H1 (cell line): ENCODE measurements at regions not wholly inside any gene's neighbourhood (a gene's known extent, or its start where the extent isn't known, plus 50 kb on each side); places are given as distances from the start of the nearest gene placed in this dataset.

Source experiments
- CTCF ChIA-PET: fragments of 300-600 bp; sonication (Branson Sonifier 250); formaldehyde crosslinking; loops from one replicate; lab custom pipeline; 2021; ENCODE audit not compliant: partially characterized antibody; lab: Charles Lee
- POLR2A ChIA-PET: fragments of 300-600 bp; sonication (Branson Sonifier 250); formaldehyde crosslinking; loops from one replicate; lab custom pipeline; 2021; ENCODE audit warnings: inconsistent platforms; ENCODE audit not compliant: partially characterized antibody; lab: Charles Lee
- DNase-seq, 2 experiments: peaks; one replicate each; pipeline versions ENCODE4 v3.0.0 to v3.0.0-alpha.2; 2010 to 2022; ENCODE audit warnings: low spot score in 2 of 2, low read depth in 1 of 2, mixed read lengths in 1 of 2
- FAIRE-seq: peaks from 2 replicates; lab custom pipeline; 2011; peaks lifted over from hg19 to GRCh38; lab: Jason Lieb, UNC
- H2AFZ ChIP-seq: 2 replicates; pipeline ENCODE4 v1.8.1; 2012; ENCODE audit warnings: low read length, inconsistent platforms
- H2AK5ac ChIP-seq: 2 replicates; pipeline ENCODE4 v1.6.1; 2013; ENCODE audit warnings: low read depth, low read length
- H2BK120ac ChIP-seq: replicated peaks from 2 replicates; pipeline ENCODE3; 2013; ENCODE audit warnings: low read depth, low read length, inconsistent platforms
- H2BK12ac ChIP-seq: 2 replicates; pipeline ENCODE4 v1.6.1; 2013; ENCODE audit warnings: low read depth, low read length
- H2BK15ac ChIP-seq: 2 replicates; pipeline ENCODE4 v1.6.1; 2013; ENCODE audit warnings: low read length
- H2BK20ac ChIP-seq: 2 replicates; pipeline ENCODE4 v1.6.1; 2013; ENCODE audit warnings: low read length
- H2BK5ac ChIP-seq: 2 replicates; pipeline ENCODE4 v1.6.1; 2013; ENCODE audit warnings: low read depth, low read length
- H3K14ac ChIP-seq: 2 replicates; pipeline ENCODE4 v1.6.1; 2013; ENCODE audit warnings: inconsistent platforms; ENCODE audit not compliant: insufficient read length
- H3K18ac ChIP-seq: 2 replicates; pipeline ENCODE4 v1.6.1; 2013; ENCODE audit warnings: low read length; ENCODE audit errors: extremely low read depth
- H3K23ac ChIP-seq: 2 replicates; pipeline ENCODE4 v1.6.1; 2013; ENCODE audit warnings: inconsistent platforms; ENCODE audit not compliant: insufficient read length
- H3K23me2 ChIP-seq: 2 replicates; pipeline ENCODE4 v1.6.1; 2013; ENCODE audit warnings: low read depth, low read length
- H3K27ac ChIP-seq: 2 replicates; pipeline ENCODE4 v1.6.1; 2011; ENCODE audit warnings: low read depth, low read length, inconsistent platforms
- H3K27me3 ChIP-seq, 4 experiments: replicated peaks in 1 of 4; 1 replicate in 1 of 4; 2 replicates in 3 of 4; pipeline versions ENCODE4 v1.6.1 to v1.8.1; 2011 to 2013; ENCODE audit warnings: low read length in 3 of 4, mild to moderate bottlenecking in 3 of 4, inconsistent platforms in 2 of 4, mixed read lengths in 2 of 4, moderate library complexity in 1 of 4; ENCODE audit not compliant: control insufficient read depth in 3 of 4, insufficient read depth in 3 of 4; ENCODE audit errors: extremely low read depth in 1 of 4
- H3K36me3 ChIP-seq, 4 experiments: 2 replicates each; pipeline versions ENCODE4 v1.6.1 to v1.8.1; 2011 to 2013; ENCODE audit warnings: mild to moderate bottlenecking in 4 of 4, low read length in 3 of 4, moderate library complexity in 2 of 4, control low read depth in 1 of 4, inconsistent platforms in 1 of 4; ENCODE audit not compliant: insufficient read depth in 4 of 4, control insufficient read depth in 2 of 4
- H3K4ac ChIP-seq: replicated peaks from 2 replicates; pipeline ENCODE3; 2013; ENCODE audit warnings: low read length, low read depth, mixed read lengths, inconsistent platforms; ENCODE audit not compliant: insufficient read length
- H3K4me1 ChIP-seq, 4 experiments: replicated peaks in 1 of 4; 1 replicate in 1 of 4; 2 replicates in 3 of 4; pipeline versions ENCODE4 v1.6.1 to v1.8.1; 2011 to 2013; ENCODE audit warnings: low read length in 3 of 4, inconsistent platforms in 2 of 4, mixed read lengths in 1 of 4; ENCODE audit not compliant: insufficient read depth in 4 of 4, control insufficient read depth in 3 of 4
- H3K4me2 ChIP-seq, 2 experiments: 2 replicates each; pipeline versions ENCODE4 v1.6.1 to v1.8.1; 2011 to 2013; ENCODE audit warnings: low read depth in 2 of 2, low read length in 2 of 2, control low read depth in 1 of 2, inconsistent platforms in 1 of 2, mild to moderate bottlenecking in 1 of 2; ENCODE audit not compliant: insufficient read depth in 1 of 2
- H3K4me3 ChIP-seq, 4 experiments: fragments of 200-600, 300-600 bp in 1 of 4; sonication (generic), shearing (Covaris generic), sonication (Bioruptor Twin) in 1 of 4; 2 replicates each; pipeline versions ENCODE4 v1.5.1 to v1.8.1; 2011 to 2016; ENCODE audit warnings: low read length in 4 of 4, low read depth in 3 of 4, control low read depth in 2 of 4, inconsistent platforms in 2 of 4, mild to moderate bottlenecking in 2 of 4, mixed read lengths in 1 of 4, moderate library complexity in 1 of 4; ENCODE audit not compliant: insufficient read depth in 2 of 4; ENCODE audit errors: extremely low read depth in 1 of 4
- H3K56ac ChIP-seq: replicated peaks from 2 replicates; pipeline ENCODE3; 2013; ENCODE audit warnings: low read depth, mild to moderate bottlenecking, mixed read lengths, low read length, inconsistent platforms; ENCODE audit not compliant: insufficient read length
- H3K79me1 ChIP-seq: 2 replicates; pipeline ENCODE4 v1.6.1; 2013; ENCODE audit warnings: low read depth, low read length, control low read depth
- H3K79me2 ChIP-seq, 2 experiments: 2 replicates each; pipeline versions ENCODE4 v1.6.1 to v1.8.1; 2012 to 2013; ENCODE audit warnings: low read length in 2 of 2, mild to moderate bottlenecking in 2 of 2, inconsistent platforms in 1 of 2; ENCODE audit not compliant: insufficient read depth in 2 of 2, control insufficient read depth in 1 of 2
- H3K9ac ChIP-seq, 4 experiments: replicated peaks in 1 of 4; 1 replicate in 1 of 4; 2 replicates in 3 of 4; pipeline versions ENCODE4 v1.6.1 to v1.8.1; 2011 to 2013; ENCODE audit warnings: low read depth in 3 of 4, low read length in 3 of 4, control low read depth in 2 of 4, mild to moderate bottlenecking in 2 of 4, moderate library complexity in 2 of 4, inconsistent platforms in 1 of 4; ENCODE audit errors: extremely low read depth in 1 of 4
- H3K9me3 ChIP-seq, 2 experiments: 2 replicates each; pipeline versions ENCODE4 v1.6.1 to v1.8.1; 2012 to 2013; ENCODE audit warnings: mild to moderate bottlenecking in 2 of 2, moderate library complexity in 2 of 2, control low read depth in 1 of 2, inconsistent platforms in 1 of 2, low read depth in 1 of 2, low read length in 1 of 2, mixed read lengths in 1 of 2; ENCODE audit not compliant: insufficient read depth in 2 of 2
- H4K20me1 ChIP-seq, 2 experiments: replicated peaks in 1 of 2; 2 replicates each; pipeline versions ENCODE3 to v1.8.1; 2011 to 2013; ENCODE audit warnings: inconsistent platforms in 2 of 2, low read length in 2 of 2, mild to moderate bottlenecking in 1 of 2; ENCODE audit not compliant: insufficient read depth in 2 of 2, control insufficient read depth in 1 of 2
- H4K5ac ChIP-seq: 2 replicates; pipeline ENCODE4 v1.6.1; 2013; ENCODE audit warnings: low read length, low read depth, mixed read lengths, inconsistent platforms; ENCODE audit not compliant: insufficient read length
- H4K8ac ChIP-seq: 2 replicates; pipeline ENCODE4 v1.8.0; 2013; ENCODE audit warnings: mild to moderate bottlenecking, moderate library complexity, low read length, inconsistent platforms; ENCODE audit not compliant: insufficient read depth; ENCODE audit errors: extremely low read depth
- H4K91ac ChIP-seq: replicated peaks from 2 replicates; pipeline ENCODE3; 2013; ENCODE audit warnings: low read length, mixed read lengths, inconsistent platforms; ENCODE audit not compliant: insufficient read length
- ASH2L ChIP-seq: fragments of 200-600, 300-600 bp; sonication (generic); IDR thresholded peaks from one replicate; pipeline ENCODE4 v1.7.1; 2017; ENCODE audit warnings: low read length
- ATF3 ChIP-seq: IDR thresholded peaks from 2 replicates; pipeline ENCODE4 v1.6.1; 2011; ENCODE audit warnings: low read depth, mild to moderate bottlenecking, low read length; ENCODE audit not compliant: insufficient read depth
- CBX5 ChIP-seq: fragments of 300-800, 300-1000 bp; sonication (generic); IDR thresholded peaks from 2 replicates; pipeline ENCODE4 v1.7.1; 2016; ENCODE audit warnings: antibody characterized with exemption, low read length, low read depth
- CHD1 ChIP-seq: IDR thresholded peaks from 2 replicates; pipeline ENCODE4 v1.6.1; 2012; ENCODE audit warnings: low read depth, low read length, improper control_type of control experiment
- CREB1 ChIP-seq: IDR thresholded peaks from 2 replicates; pipeline ENCODE4 v1.6.1; 2012; ENCODE audit warnings: inconsistent platforms
- CTBP2 ChIP-seq: IDR thresholded peaks from 2 replicates; pipeline ENCODE4 v1.7.0; 2011; ENCODE audit warnings: borderline replicate concordance, mild to moderate bottlenecking, moderate library complexity, mixed read lengths, low read length; ENCODE audit not compliant: insufficient read depth, insufficient read length
- HDAC2 ChIP-seq, 2 experiments: fragments of 300-600 bp in 1 of 2; sonication (generic) in 1 of 2; IDR thresholded peaks; 2 replicates each; pipeline ENCODE4 v1.6.1; 2011 to 2012; ENCODE audit warnings: low read depth in 2 of 2, low read length in 2 of 2, mild to moderate bottlenecking in 2 of 2, moderate library complexity in 2 of 2, borderline replicate concordance in 1 of 2, inconsistent platforms in 1 of 2
- KDM5A ChIP-seq: fragments of 200-600 bp; IDR thresholded peaks from 2 replicates; pipeline ENCODE4 v1.7.1; 2012; ENCODE audit warnings: mild to moderate bottlenecking, low read length, inconsistent platforms, mixed read lengths
- NRF1 ChIP-seq: IDR thresholded peaks from 2 replicates; pipeline ENCODE4 v1.6.1; 2011; ENCODE audit warnings: mild to moderate bottlenecking, low read depth, low read length, improper control_type of control experiment
- POU5F1 ChIP-seq: IDR thresholded peaks from 2 replicates; pipeline ENCODE4 v1.6.1; 2011; ENCODE audit warnings: low read depth, mild to moderate bottlenecking, low read length, moderate library complexity
- RXRA ChIP-seq: IDR thresholded peaks from 2 replicates; pipeline ENCODE4 v1.6.1; 2011; ENCODE audit warnings: low read depth, mild to moderate bottlenecking, low read length, moderate library complexity; ENCODE audit not compliant: insufficient read depth
- SRF ChIP-seq: IDR thresholded peaks from 2 replicates; pipeline ENCODE4 v1.6.1; 2011; ENCODE audit warnings: mild to moderate bottlenecking, low read depth, low read length, moderate library complexity
- SUZ12 ChIP-seq: fragments of 200-600 bp; sonication (generic); IDR thresholded peaks from 2 replicates; pipeline ENCODE4 v1.6.1; 2012; ENCODE audit warnings: mild to moderate bottlenecking, inconsistent platforms, low read length, moderate library complexity, mixed read lengths
- TCF12 ChIP-seq: IDR thresholded peaks from 2 replicates; pipeline ENCODE4 v1.6.1; 2011; ENCODE audit warnings: low read depth, mild to moderate bottlenecking, low read length
- ZNF274 ChIP-seq: IDR thresholded peaks from 2 replicates; pipeline ENCODE4 v1.7.0; 2012; ENCODE audit warnings: low read length, borderline replicate concordance; ENCODE audit errors: extremely low read depth
- WGBS, 2 experiments: shearing (Covaris generic) in 1 of 2; methylation state at CpG; one replicate each; pipeline versions ENCODE4 v1.1.6 to v1.1.7; 2013 to 2015; ENCODE audit warnings: low lambda C conversion rate in 2 of 2, mixed read lengths in 2 of 2, inconsistent platforms in 1 of 2, low coverage in 1 of 2, missing lambda C conversion rate in 1 of 2; ENCODE audit not compliant: insufficient replicate concordance in 2 of 2, insufficient coverage in 1 of 2, insufficient read length in 1 of 2; ENCODE audit errors: extremely low coverage in 1 of 2, missing lambda C conversion rate in 1 of 2; 5-methylcytosine and 5-hydroxymethylcytosine counted together

GRCh38 chr19:34044021-34044420 is 128.3 kb upstream of the LSM14A start:
- no peak overlapping the region for H2BK20ac ChIP-seq
- no peak overlapping the region for H2BK15ac ChIP-seq
- no peak overlapping the region for H3K4ac ChIP-seq
- no peak overlapping the region for H4K91ac ChIP-seq
- FAIRE-seq (no peak), DNase-seq (no peak)
- H3K9me3 ChIP-seq: peaks cover 0 to 5% of the 10 kb centered on the region in 2 experiments; a peak in 1 of 4 replicates
- H3K14ac ChIP-seq: no peak overlapping the region
- H3K4me1 ChIP-seq: no peaks in the 10 kb centered on the region
- TF ChIP-seq RXRA (no peak), CHD1 (no peak), CTBP2 (no peak), KDM5A (no peak), SUZ12 (no peak), CBX5 (no peak), CREB1 (no peak), HDAC2 (IDR thresholded peaks at IDR 0.05; ENCODE audit: borderline replicate concordance in 1 of 2, low read depth in 2 of 2, low read length in 2 of 2) (no peak), TCF12 (no peak), SRF (no peak), ATF3 (no peak), NRF1 (no peak), ZNF274 (no peak), ASH2L (no peak), POU5F1 (no peak)
- H3K4me3 ChIP-seq: no peak overlapping the region
- no peak overlapping the region for H2AFZ ChIP-seq
- H3K79me1 ChIP-seq: no peaks in the 10 kb centered on the region
- H3K56ac ChIP-seq: no peak overlapping the region
- no peaks in the 10 kb centered on the region for H4K20me1 ChIP-seq
- H3K23ac ChIP-seq: no peak overlapping the region
- no peak overlapping the region for H3K4me2 ChIP-seq
- H4K8ac ChIP-seq: no peak overlapping the region
- H2BK5ac ChIP-seq: no peak overlapping the region
- no peak overlapping the region for H3K18ac ChIP-seq
- H4K5ac ChIP-seq: no peak overlapping the region
- no peak overlapping the region for H2BK12ac ChIP-seq
- no peaks in the 10 kb centered on the region; the same call in 1 of the 2 replicates for H3K23me2 ChIP-seq
- ChIA-PET CTCF (interaction anchor here (1.3 to 4.6 kb wide), 4 partner anchors 10 to 266 kb away, joined by 4 to 36 read pairs (median 19); no protein-coding TSS in a partner anchor), POLR2A (no interaction called here)
- H3K36me3 ChIP-seq: no peaks in the 10 kb centered on the region
- H2AK5ac ChIP-seq: no peak overlapping the region
- H3K27me3 ChIP-seq: no peaks in the 10 kb centered on the region
- 100% methylated on average over 2 of the region's 2 CpGs; no CpG with 5 or more reads in 1 of the 2 experiments for WGBS, 2 experiments
- H2BK120ac ChIP-seq: no peak overlapping the region
- no peak overlapping the region for H3K27ac ChIP-seq
- no peaks in the 10 kb centered on the region for H3K79me2 ChIP-seq
- H3K9ac ChIP-seq: no peak overlapping the region
